Hindlimb muscle (tissue), 1 donor: ENCODE measurements at regions not wholly inside any gene's neighbourhood (a gene's known extent, or its start where the extent isn't known, plus 50 kb on each side); places are given as distances from the start of the nearest gene placed in this dataset.

Source experiments
- DNase-seq: peaks from one replicate; pipeline ENCODE4 v3.0.0-alpha.2; 2013

- DNase-seq, result no peak
These were observed 81.0 kb upstream of the PCDH10 start for GRCh38 chr4:133068083-133068482.

DNA sequence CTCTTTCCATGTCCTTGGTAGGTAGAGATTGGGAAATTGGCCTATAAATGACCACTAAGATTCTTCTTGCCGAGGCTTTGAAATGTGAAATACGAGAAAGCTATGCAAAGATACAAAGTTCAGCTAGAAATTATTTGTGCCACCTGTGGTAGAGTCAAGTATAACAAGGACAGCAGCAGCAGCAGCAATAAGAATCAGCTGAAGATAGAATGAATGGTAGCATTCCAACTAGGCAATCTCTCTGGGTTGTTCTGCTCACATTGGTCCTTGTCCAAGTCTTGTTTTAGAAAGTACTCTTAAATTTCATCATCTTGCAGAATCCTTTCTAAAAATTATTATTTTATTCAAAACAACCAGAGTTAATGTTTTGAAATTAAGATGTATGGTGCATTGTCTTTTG is 67.8 kb upstream of the PCDH10 start:
- DNase-seq, result no peak

GRCh38 chr4:133084421-133084820 is 64.7 kb upstream of the PCDH10 start:
- DNase-seq, result no peak

DNA sequence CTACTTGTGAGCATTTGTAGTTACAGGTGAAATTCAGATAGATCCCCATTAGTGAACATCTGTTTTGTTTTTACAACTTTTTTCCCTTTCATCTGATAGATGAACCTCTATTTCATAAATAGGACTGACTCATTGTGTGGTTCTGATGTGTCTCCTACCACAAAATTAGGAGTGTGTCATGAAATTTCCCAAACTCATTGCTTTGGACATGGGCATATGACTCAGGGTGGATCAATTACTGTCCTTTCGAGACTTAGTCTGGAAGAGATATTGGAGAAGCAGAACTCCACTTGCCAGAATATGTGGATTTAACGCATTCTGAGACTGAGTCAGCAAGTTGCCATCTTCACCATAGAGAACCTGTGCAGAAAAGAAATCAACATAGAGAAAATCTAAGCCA is 53.5 kb upstream of the PCDH10 start:
- no peak for DNase-seq

- DNase-seq, result no peak
These were observed 52.1 kb upstream of the PCDH10 start for GRCh38 chr4:133096972-133097371.
